GM19035 (cell line): ENCODE measurements at regions not wholly inside any gene's neighbourhood (a gene's known extent, or its start where the extent isn't known, plus 50 kb on each side); places are given as distances from the start of the nearest gene placed in this dataset.

ENCODE experiments used
- ATAC-seq: cut with Tn5 transposase; IDR thresholded peaks from one replicate; pipeline ENCODE4 v1.9.1; 2021; ENCODE audit not compliant: unreplicated experiment

DNA sequence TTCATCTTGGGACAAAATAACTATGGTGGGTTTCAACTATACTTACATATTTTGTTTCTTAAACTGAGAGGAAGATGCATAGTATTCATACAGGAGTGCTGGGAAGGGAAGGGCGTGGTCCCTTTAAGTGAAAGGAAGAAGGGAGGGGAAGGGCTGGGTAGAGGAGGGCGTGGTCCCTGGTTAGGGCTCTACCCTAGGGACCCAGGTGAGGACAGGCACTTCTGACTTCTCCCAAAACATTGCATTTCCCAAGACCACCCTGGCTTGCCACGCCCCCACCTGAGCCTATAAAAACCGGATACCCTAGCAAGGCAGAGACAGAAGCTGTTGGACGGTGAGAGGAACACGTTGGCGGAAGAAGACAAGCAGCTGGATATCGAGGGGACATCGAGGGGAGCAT, 157.6 kb upstream of the PLXNA4 start:
- ATAC-seq = no peak

DNA sequence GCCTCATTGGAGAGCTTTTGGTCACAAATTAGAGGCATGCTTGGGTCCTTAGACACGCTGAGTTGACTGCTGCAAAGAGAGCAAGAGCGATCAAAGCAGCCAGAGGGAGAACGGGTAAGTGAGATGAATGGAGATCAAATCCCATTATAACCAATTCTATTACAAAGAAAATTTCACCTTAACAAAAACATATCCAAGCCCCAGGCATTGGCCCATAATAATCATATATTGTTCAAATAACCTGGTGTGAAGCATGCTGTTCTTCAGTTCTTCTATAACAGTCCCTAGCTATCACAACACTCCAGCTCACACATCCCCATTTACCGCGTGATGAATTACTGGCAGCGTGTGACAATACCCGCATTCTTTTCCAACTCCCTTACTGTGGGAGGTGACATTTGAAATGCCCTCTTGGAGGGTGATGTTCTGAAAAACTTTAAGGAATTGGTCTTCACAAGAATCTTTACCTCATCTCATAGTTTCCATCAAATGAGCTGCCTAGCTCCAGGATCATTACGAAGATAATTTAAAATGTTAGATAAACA, 156.1 kb upstream of the PLXNA4 start:
- ATAC-seq = no peak

DNA sequence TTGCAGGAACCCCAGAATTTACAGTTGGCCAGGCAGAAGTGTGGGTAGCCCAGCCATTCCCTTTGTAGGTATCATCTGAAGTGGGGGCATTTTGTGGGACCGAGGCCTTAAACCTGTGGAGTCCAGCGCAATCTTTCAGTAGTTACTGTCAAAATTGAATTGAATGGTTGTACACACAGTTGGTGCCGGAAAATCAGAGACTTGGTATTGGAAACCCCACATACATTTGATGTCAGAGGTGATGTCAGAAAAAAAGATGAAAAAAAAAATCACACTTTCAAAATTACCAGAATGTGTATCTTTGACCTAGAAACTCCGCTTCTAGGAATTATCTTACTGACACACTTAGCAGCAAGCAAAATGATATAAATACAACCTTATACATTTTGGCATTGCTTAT, 153.8 kb upstream of the PLXNA4 start:
- ATAC-seq = no peak

DNA sequence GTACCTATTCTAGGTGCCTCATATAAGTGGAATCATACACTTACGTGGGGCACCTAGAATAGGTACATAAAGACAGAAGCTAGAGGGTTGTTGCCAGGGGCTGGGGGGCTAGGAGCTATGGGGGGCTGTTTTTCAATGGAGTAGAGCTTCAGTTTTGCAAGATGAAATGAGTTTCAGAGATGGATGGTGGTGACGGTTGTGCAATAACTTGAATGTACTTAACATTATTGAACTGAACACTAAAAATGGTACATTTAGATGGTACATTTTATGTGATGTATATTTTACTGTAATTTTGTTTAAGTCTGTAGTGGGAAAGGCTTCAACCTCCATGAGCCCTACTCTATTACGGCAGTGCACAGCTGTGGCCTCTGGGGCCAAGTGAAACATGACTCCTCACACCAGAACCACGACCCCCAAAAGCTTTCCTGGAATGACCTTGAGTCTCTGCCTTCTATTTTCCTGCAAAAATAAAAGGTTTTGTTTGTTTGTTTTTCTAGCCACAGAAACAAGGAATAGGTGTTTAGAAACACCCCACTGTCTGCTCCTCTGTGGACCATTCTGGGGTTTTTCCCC, 147.3 kb upstream of the PLXNA4 start:
- ATAC-seq = no peak

DNA sequence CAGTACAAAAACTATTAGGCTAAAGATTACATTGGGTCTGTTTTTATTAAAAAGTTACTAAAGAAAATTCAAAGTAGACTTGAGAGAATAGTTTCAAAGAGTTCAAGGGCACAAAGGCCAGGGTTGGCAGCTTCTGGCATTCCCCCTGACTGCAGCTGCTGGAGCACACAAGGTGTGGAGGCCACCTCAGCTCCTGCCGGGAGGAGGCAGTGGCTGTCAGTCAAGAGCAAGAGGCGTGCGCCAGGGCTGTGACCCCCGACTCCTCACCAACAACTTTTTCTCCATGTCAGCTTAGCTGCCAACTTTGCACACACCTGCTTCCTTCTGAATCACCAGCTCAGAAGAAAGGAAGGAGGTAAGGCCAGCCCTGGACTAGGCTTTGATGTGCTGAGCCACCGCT, 144.6 kb upstream of the PLXNA4 start:
- ATAC-seq = no peak

DNA sequence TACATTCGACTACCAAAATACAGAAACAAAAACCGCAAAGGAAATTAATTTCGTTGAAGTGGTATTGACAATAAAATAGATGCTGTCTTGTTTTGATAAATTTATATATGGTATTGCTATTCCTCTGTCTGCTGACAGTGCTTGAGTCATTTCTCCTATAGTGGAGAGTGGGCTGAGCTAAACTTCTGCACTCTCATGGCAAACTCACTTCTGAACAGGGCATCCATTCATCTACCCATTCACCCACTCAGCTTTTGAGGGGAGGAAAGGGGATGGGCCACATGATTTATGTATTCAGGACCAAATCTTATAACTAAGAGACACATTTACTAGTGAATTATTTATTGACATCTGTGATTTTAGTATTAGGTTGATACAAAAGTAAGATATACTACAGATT, 137.6 kb upstream of the PLXNA4 start:
- no peak for ATAC-seq

DNA sequence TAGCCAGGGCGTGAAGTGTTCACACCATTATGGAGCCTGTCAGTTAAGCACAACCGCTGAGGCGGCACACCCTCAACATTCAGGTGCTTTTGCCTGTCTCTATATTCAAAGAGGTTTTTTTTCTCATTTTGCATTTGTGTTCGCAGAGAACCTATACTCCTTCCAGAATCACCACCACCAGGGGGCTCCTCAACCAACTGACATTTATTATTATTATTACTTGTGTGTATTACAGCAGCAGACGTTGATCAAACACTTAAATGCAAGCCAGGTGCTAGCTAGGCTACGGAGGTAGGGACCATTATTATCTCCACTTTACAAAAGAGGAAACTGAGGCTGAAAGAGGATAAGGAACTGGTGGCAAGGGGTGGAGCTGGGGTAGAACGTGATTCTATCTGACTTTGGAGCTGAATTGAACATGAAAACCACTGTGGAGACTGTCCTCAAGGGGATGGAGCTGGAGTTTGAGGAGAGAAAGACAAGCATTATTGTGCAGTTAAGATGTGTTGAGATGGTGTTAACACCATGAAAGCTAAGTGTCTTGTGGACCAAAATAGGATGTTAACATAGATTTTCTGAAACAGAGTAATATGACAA, 133.8 kb upstream of the PLXNA4 start:
- ATAC-seq = no peak

DNA sequence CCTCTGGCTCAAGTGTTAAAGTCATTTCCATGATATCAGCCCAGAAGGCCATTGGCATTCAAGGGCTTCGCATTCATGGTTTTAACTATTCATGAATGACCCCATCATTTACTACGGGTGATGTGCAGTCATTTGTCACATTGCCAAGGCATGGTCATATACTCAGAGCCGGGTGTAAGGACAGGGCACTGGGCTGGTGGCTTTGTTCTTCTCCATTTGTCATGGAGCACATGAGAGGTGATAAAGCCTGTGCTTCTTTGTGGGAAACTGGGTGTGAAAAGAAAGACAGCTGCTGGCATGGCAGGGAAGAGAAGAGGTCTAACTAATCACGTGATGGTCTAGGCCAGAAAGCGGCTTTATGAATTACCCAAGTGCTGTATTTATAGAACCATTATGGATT, 132.2 kb upstream of the PLXNA4 start:
- no peak for ATAC-seq

DNA sequence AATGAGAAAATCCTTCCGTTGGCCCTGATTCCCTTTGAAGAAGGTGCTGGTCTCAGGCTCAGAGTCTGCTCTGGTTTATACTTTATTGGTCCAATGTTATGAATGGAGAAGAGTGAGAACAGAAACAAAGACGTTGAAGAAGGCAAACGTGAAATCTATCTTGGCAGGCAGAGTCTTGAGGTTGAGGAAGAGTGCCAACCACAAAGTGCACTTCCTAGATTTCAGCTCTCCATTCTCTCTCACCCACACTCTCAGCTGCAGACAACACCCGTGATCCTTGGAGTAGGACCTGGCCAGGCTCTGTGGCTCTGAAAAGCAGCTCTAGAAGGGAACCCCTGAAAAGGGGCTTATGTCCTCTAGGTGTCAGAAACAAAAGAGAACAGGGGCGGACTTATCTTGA, 128.9 kb upstream of the PLXNA4 start:
- no peak for ATAC-seq

DNA sequence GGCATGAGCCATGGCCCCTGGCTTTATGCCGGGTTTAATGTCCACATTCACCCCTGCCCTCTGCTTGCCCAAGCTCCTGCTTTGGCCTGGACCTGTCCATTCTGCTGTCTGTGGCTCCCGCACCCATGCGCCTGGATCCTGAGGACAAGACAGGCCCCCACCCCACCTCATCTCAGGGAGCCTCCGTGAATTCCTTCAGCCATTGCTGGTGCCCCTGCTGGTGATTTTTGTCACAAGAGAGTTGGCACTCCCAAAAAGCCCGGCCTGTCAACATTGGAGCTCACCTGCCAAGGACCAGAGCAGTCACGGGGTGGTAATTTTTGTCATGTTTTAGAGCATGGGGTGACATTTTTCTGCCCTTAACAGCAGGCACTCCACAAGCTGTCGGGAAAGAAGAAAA, 127.5 kb upstream of the PLXNA4 start:
- ATAC-seq = no peak

DNA sequence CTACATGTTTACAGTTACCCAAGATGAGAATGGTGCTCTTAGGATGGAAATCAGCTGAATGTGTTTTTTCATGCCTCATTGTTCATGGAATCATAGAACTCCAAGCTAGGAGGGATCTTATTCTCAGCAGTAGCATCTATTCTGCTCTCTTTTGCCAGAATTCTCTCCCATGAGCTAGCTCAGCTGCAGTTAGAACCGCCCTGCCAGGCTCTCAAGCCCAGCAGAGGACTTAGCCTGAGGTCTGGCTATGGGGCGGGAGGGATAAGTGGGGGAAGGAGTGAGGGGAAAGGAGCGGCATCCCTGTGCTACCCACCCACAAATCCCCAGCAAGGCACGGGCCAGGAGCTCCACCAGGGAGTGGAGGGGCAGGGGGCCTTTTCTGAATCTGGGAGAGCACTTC, 120.7 kb upstream of the PLXNA4 start:
- ATAC-seq = no peak

DNA sequence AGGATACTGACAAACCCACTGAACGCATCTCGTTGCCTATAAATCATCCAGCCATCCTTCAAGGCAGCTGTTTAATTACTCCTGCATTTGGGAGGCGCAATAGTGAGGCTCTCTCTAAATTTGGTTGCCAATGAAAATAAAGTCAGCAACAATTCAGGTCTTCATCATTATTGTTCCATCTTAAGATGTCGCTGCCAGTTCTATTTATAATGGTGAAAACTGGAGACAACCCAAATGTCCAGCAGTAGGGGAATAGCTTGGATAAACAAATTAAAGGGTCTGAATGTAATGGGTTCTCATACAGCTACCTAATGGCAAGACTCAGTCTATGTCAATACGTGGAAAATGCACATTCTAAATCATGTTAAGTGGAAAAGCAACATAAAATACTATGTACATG, 120.1 kb upstream of the PLXNA4 start:
- no peak for ATAC-seq

DNA sequence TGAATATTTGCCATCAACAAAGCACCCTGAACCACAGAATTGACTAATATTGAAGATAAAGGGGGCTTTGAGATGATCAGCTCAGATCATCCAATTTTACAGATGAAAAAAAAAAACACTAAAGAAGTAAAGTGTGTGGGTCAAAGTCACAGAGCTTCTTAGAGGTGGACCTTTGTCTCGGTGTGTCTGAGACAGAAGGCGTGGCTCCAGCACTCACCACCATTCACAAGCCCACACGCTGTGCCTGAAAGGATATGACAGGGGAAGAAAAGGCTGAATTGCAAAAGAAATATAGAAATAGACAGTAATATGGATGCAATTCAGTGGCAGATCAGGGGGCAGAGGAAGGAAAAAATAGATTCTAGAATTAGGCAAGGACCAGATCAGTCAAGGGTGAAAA, 114.9 kb upstream of the PLXNA4 start:
- no peak for ATAC-seq

DNA sequence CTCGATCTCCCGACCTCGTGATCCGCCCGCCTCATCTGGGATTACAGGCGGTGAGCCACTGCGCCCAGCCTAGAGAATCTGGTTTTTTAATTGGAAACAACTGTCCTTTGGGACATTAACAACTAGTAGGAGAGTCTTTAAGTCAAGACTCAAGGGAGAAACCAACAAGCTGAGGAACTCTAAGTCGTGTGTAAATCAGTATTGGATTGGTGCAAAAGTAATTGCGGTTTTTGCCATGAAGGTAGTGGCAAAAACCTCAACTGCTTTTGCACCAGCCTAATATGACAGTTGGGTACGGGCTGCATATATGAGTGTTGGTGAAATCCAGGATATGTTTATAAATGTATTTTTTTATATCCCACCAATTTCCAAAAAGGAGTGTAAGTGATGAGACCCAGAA, 113.9 kb upstream of the PLXNA4 start:
- ATAC-seq = no peak

DNA sequence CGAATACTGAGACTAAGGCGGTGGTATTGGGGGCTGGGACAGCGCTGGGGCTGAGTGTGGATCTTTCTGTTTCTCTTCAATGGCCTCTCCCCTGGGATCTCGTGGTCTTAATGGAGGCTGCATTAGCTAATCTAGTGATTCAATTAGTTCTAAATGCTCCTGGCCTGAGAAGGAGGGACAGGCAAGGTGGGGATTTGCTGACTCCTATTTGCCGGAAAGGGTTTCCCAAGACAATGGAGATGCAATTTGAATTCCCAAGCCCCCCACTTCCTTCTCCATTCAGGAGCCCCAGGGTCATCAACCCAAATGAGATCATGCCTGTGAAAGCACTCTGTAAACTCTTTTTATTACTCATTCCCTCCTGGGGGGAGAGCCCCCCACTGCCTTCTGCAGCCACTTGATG, 111.7 kb upstream of the PLXNA4 start:
- no peak for ATAC-seq

DNA sequence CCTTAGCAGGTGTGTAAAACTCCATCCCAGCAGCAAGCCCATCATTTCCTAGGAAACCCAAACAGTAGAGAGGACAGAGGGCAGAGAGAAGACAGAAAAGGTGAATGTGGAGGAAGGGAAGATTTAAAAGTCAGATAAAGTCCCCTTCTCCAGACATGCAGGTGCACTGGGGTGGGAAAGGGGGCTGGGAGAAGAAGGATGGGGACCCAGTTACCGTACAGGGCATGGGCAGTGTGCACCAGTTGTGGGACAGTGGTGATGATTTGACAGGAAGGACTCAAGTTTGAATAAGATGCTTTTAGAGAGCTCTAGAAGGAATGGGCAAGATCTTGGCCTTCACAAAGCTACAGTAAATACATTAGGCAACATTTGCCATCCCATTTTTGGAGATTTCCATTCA, 110.7 kb upstream of the PLXNA4 start:
- ATAC-seq = no peak

DNA sequence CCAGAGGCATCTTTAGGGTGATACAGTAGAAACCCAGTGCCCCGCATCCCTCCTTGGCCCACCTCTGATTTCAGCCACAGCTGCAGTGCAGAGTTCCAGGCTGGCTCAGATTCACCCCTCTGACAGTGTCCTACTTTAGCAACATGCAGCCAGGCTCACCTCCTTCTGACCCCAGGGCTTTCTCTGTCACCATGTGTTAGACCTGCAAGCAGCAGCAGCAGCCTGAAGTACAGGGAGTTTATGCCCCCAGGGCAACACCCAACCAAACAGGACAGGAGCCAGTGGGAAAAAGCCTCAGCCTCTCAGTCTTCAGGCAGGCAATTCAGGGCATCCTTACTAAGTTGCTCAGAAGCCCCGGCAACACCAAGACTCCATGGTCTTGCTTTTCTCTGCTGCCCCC, 109.0 kb upstream of the PLXNA4 start:
- no peak for ATAC-seq

DNA sequence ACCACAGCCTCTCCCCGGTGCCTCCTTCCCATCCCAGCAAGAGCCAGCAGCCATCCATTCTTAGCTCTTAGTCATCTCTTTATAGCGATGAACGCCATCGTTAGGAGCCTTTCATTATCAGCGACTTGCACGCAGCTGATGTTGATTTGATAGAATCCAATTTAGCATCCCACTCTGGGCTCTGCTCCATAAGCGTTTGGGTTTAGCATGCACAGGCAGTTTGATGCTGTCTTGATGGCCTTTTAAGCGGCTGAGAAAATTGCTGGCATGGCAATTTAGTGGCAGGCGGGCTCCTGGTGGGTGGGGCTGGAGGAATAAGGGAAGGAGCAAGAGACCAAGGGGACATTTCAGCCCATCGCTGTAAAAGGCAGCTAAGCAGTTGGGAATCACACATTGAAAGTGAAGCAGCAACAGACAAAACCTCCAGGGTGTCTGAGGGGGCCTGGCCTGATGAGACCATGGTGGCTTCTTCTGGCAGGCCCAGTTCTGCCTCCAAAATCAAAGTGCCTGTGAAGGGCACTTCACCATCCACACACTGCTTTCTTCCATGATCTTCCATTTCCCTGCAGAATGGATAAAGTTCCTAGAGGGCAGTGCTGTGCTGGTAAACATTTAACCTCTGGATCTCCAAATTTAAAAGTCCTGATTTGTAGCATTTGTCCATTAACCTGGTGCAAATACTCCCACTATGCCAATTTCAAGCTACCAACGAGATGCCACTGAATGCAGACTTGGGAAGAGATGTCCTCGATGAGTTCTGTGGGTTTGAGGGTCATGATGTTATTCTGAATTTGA, 107.8 kb upstream of the PLXNA4 start:
- no peak for ATAC-seq

DNA sequence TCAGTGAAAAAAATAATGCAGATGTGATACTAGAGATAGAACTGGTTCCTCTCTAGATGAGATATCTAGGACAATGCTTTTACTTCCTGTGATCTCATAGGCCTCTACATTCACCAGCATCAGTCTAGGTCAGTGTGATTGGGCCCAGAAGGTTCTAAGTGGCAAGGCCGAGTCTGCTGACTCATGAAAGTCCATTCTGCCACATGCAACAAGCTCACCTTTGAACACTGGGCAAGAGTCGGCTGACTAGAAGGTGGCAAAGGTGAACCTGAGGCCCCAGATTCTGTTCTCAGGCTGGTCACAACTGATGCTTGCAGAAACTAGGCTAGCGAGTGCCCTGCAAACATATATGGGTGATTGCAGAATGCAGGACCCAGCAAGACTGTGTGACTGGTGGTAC, 105.7 kb upstream of the PLXNA4 start:
- no peak for ATAC-seq

DNA sequence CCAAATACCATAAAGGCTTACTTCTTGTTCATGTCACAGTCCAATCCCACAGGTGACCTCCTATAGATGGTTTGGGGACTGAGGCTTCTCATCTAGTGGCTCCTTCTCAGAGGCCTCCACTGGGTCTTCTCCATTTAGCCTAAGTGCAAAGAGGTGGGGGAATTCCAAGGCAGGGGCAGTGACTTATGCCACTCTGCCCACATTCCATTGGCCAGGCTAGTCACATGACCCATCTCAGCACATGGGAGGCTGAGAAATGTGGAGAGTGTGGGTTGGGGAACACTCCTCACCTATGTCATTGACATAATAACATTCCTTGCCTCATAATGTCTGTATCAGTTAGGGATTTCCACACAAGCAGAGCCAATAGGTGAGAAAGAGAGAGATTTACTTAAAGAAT, 104.3 kb upstream of the PLXNA4 start:
- no peak for ATAC-seq

DNA sequence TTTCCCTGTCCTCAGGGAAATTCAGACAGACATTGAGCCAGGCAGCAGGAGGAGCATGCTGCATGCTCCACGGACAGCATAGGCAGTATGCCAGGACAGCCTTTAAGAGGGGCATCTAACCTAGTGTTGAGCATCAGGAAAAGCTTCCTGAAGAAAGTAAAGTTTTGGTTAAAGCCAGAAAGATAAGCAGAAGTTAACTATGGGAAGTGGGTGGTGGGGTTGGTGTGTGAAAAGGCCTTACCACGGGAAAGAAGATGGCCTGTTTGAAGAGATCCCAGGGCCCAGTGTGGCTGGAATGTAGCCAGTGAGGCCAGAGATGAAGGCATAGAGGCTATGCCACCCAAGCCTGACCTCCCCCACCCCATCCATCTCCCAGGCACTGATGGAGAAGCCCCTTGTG, 102.4 kb upstream of the PLXNA4 start:
- no peak for ATAC-seq

DNA sequence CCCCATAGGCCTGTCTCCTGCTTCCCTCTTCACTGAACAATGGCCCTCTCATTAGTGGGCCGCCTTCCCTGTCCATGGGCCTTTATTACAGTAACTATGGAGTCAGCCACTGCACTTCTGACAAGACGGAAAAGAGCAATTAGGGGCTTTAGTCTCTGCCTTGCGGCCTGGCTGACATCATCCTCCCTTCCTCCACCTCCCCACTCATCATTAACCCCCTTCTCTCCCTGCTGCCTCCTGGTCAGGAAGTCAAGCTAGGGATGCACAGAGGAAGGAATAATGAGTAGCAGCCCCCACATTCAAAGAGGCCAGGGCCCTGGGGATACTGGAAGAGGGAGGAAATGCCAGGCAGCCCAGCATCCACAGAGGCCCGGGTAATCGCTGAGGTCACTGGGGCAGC, 101.6 kb upstream of the PLXNA4 start:
- no peak for ATAC-seq
